ENCODE measurements at regions not wholly inside any gene's neighbourhood (a gene's known extent, or its start where the extent isn't known, plus 50 kb on each side); places are given as distances from the start of the nearest gene placed in this dataset.

DNA sequence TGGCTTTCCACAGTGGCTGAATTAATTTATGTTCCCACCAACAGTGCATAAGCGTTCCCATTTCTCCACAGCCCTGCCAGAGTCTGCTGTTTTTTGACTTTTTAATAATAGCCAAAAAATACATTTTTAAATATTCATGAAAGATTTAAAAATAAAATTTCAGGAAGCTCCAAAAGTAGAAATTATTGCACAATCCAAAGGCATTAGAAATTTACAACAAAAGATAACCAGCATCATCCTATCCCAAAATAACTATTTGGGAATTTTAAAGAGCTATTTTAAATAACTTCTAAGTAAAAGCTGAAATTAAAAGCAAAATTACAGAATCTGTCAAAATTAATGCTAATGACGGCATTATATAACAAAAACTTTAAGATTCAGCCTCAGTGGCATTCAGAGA, 131.5 kb downstream of the QDPR start:
- TF ChIP-seq POLR2A (IDR thresholded peaks at IDR 0.05) (no peak), POLR2AphosphoS5 (IDR thresholded peaks at IDR 0.05) (no peak)
